Neural cell (in vitro differentiated cells): ENCODE measurements at regions not wholly inside any gene's neighbourhood (a gene's known extent, or its start where the extent isn't known, plus 50 kb on each side); places are given as distances from the start of the nearest gene placed in this dataset.

Experiments used
- H2AFZ ChIP-seq: fragments of 200-600, 300-800 bp; sonication (generic), shearing (Covaris generic); 2 replicates; pipeline ENCODE4 v1.6.0; 2014; ENCODE audit warnings: low read depth, mild to moderate bottlenecking, antibody characterized with exemption, low read length, moderate library complexity
- H3F3A ChIP-seq: fragments of 200-600 bp; shearing (Covaris generic); 2 replicates; pipeline ENCODE4 v1.6.1; 2016; ENCODE audit warnings: mild to moderate bottlenecking, moderate library complexity, mixed read lengths, antibody characterized with exemption, low read length; ENCODE audit not compliant: insufficient read depth, poor library complexity, severe bottlenecking
- H3K27ac ChIP-seq: fragments of 200-600, 300-800 bp; sonication (generic), shearing (Covaris generic); 2 replicates; pipeline ENCODE4 v1.5.1; 2014; ENCODE audit warnings: mild to moderate bottlenecking, low read length, moderate library complexity
- H3K27me3 ChIP-seq: fragments of 300-800, 200-600 bp; sonication (generic), shearing (Covaris generic); 2 replicates; pipeline ENCODE4 v1.6.0; 2014; ENCODE audit warnings: mild to moderate bottlenecking, low read depth, low read length, moderate library complexity; ENCODE audit not compliant: insufficient read depth
- H3K36me3 ChIP-seq: fragments of 300-800, 200-600 bp; sonication (generic), shearing (Covaris generic); 2 replicates; pipeline ENCODE4 v1.5.1; 2014; ENCODE audit warnings: mild to moderate bottlenecking, antibody characterized with exemption, low read length, moderate library complexity; ENCODE audit not compliant: insufficient read depth
- H3K4me2 ChIP-seq: fragments of 300-800, 200-600 bp; sonication (generic), shearing (Covaris generic); 2 replicates; pipeline ENCODE4 v1.6.0; 2014; ENCODE audit warnings: mild to moderate bottlenecking, low read length
- H3K4me3 ChIP-seq: fragments of 300-800, 200-600 bp; sonication (generic), shearing (Covaris generic); 2 replicates; pipeline ENCODE4 v1.5.1; 2014; ENCODE audit warnings: mild to moderate bottlenecking, low read length, moderate library complexity
- H3K79me2 ChIP-seq: fragments of 200-600 bp; shearing (Covaris generic); replicated peaks from 2 replicates; pipeline ENCODE4 v1.6.0; 2014; ENCODE audit warnings: mild to moderate bottlenecking, low read length, moderate library complexity; ENCODE audit not compliant: insufficient read depth
- H3K9ac ChIP-seq: fragments of 300-800, 200-600 bp; sonication (generic), shearing (Covaris generic); 2 replicates; pipeline ENCODE4 v1.6.1; 2016; ENCODE audit warnings: mild to moderate bottlenecking, low read length, mixed read lengths
- H3K9me2 ChIP-seq: fragments of 200-600 bp; shearing (Covaris generic); 2 replicates; pipeline ENCODE4 v1.6.1; 2016; ENCODE audit warnings: mild to moderate bottlenecking, low read length, mixed read lengths; ENCODE audit not compliant: insufficient read depth
- H3K9me3 ChIP-seq: fragments of 200-600, 300-800 bp; sonication (generic), shearing (Covaris generic); 2 replicates; pipeline ENCODE4 v1.6.1; 2016; ENCODE audit warnings: mild to moderate bottlenecking, mixed run types, low read length, moderate library complexity, mixed read lengths
- H4K20me1 ChIP-seq: fragments of 200-600 bp; shearing (Covaris generic); 2 replicates; pipeline ENCODE4 v1.6.1; 2016; ENCODE audit warnings: mild to moderate bottlenecking, mixed run types; ENCODE audit not compliant: insufficient read depth
- CTCF ChIP-seq: fragments of 450-650 bp; IDR thresholded peaks from 2 replicates; pipeline ENCODE4 v1.5.1; 2014; ENCODE audit warnings: antibody characterized with exemption, mild to moderate bottlenecking, moderate library complexity; ENCODE audit not compliant: poor library complexity, severe bottlenecking
- EP300 ChIP-seq: fragments of 450-650 bp; conservative IDR thresholded peaks from 2 replicates; pipeline ENCODE4 v1.6.1; 2014; ENCODE audit warnings: antibody characterized with exemption, mild to moderate bottlenecking, moderate library complexity; ENCODE audit not compliant: poor library complexity, severe bottlenecking
- EZH2 ChIP-seq: fragments of 200-600, 300-800 bp; shearing (Covaris generic), sonication (generic); IDR thresholded peaks from 2 replicates; pipeline ENCODE4 v1.6.1; 2014; ENCODE audit warnings: antibody characterized with exemption, low read length, borderline replicate concordance, mild to moderate bottlenecking; ENCODE audit not compliant: insufficient read depth, poor library complexity, severe bottlenecking
- MXI1 ChIP-seq: fragments of 450-650 bp; conservative IDR thresholded peaks from 2 replicates; pipeline ENCODE4 v1.6.1; 2014; ENCODE audit warnings: antibody characterized with exemption, mild to moderate bottlenecking; ENCODE audit not compliant: poor library complexity, severe bottlenecking
- POLR2AphosphoS5 ChIP-seq: IDR thresholded peaks from 2 replicates; pipeline ENCODE4 v1.6.1; 2012
- RAD21 ChIP-seq: fragments of 450-650 bp; conservative IDR thresholded peaks from 2 replicates; pipeline ENCODE4 v1.6.1; 2014; ENCODE audit warnings: antibody characterized with exemption, mild to moderate bottlenecking, moderate library complexity
- REST ChIP-seq: IDR thresholded peaks from 2 replicates; pipeline ENCODE4 v1.6.1; 2012; ENCODE audit warnings: borderline replicate concordance
- SMC3 ChIP-seq: fragments of 450-650 bp; conservative IDR thresholded peaks from 2 replicates; pipeline ENCODE4 v1.6.1; 2014; ENCODE audit warnings: antibody characterized with exemption, mild to moderate bottlenecking, moderate library complexity; ENCODE audit not compliant: poor library complexity
- TAF1 ChIP-seq: IDR thresholded peaks from 2 replicates; pipeline ENCODE4 v1.6.1; 2012; ENCODE audit warnings: low read depth

- Histone ChIP-seq H3K9ac (no peak overlapping the region), H3K79me2 (no peaks in the 10 kb centered on the region), H3K9me2 (no peaks in the 10 kb centered on the region), H3K4me2 (no peak overlapping the region), H3F3A (no peaks in the 10 kb centered on the region), H3K27me3 (no peaks in the 10 kb centered on the region), H4K20me1 (no peaks in the 10 kb centered on the region), H3K27ac (no peak overlapping the region), H3K9me3 (no peaks in the 10 kb centered on the region), H3K36me3 (no peaks in the 10 kb centered on the region), H3K4me3 (no peak overlapping the region), H2AFZ (no peak overlapping the region)
- TF ChIP-seq EZH2 (no peak), RAD21 (no peak), REST (no peak), MXI1 (no peak)
These were observed 164.3 kb downstream of the BAMBI start for GRCh38 chr10:28841625-28842024.

GRCh38 chr10:28842321-28842720 is 165.0 kb downstream of the BAMBI start:
- H2AFZ ChIP-seq: no peak overlapping the region
- no peak overlapping the region for H3K9ac ChIP-seq
- H3F3A ChIP-seq: no peaks in the 10 kb centered on the region
- H3K4me3 ChIP-seq: no peak overlapping the region
- H3K4me2 ChIP-seq: no peak overlapping the region
- H4K20me1 ChIP-seq: no peaks in the 10 kb centered on the region
- no peak for TF ChIP-seq REST
- TF ChIP-seq TAF1: no peak
- TF ChIP-seq MXI1: no peak
- TF ChIP-seq SMC3: no peak
- no peak for TF ChIP-seq RAD21
- TF ChIP-seq POLR2AphosphoS5: no peak
- no peak for TF ChIP-seq CTCF
- no peak for TF ChIP-seq EZH2
- TF ChIP-seq EP300: no peak
- H3K9me2 ChIP-seq: no peaks in the 10 kb centered on the region
- no peaks in the 10 kb centered on the region for H3K79me2 ChIP-seq
- no peaks in the 10 kb centered on the region for H3K36me3 ChIP-seq
- H3K9me3 ChIP-seq: no peaks in the 10 kb centered on the region
- no peaks in the 10 kb centered on the region for H3K27me3 ChIP-seq
- H3K27ac ChIP-seq: no peak overlapping the region
